ENCODE measurements at regions not wholly inside any gene's neighbourhood (a gene's known extent, or its start where the extent isn't known, plus 50 kb on each side); places are given as distances from the start of the nearest gene placed in this dataset.

DNA sequence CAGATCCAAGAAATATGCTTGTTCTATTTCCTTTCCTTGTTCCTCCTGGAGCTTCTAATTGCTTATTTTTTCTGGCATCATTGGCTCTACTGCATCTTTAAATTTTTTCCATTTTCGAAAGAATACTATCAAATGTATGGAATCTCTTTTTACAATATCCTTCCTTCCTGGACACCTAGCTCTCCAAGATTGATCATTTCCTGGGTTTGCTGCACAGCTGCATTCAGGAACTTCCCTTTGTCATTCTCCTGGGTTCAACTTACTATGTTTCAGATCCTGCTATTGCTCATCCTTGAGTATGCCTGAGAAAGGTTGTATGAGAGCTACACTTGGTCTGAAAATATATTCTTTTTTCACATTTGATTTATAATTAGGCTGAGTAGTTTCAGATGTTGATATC is 73.7 kb upstream of the ERCC6L2 start:
- TF ChIP-seq, protein P1, sequence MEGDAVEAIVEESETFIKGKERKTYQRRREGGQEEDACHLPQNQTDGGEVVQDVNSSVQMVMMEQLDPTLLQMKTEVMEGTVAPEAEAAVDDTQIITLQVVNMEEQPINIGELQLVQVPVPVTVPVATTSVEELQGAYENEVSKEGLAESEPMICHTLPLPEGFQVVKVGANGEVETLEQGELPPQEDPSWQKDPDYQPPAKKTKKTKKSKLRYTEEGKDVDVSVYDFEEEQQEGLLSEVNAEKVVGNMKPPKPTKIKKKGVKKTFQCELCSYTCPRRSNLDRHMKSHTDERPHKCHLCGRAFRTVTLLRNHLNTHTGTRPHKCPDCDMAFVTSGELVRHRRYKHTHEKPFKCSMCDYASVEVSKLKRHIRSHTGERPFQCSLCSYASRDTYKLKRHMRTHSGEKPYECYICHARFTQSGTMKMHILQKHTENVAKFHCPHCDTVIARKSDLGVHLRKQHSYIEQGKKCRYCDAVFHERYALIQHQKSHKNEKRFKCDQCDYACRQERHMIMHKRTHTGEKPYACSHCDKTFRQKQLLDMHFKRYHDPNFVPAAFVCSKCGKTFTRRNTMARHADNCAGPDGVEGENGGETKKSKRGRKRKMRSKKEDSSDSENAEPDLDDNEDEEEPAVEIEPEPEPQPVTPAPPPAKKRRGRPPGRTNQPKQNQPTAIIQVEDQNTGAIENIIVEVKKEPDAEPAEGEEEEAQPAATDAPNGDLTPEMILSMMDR (IDR thresholded peaks at IDR 0.05 in 4 of 5, conservative IDR thresholded peaks at IDR 0.05 in 1 of 5): no peak
- no peak for TF ChIP-seq POLR2A (IDR thresholded peaks at IDR 0.05)

Measured in gastrocnemius medialis (tissue), 4 donors.